Right renal cortex interstitium (tissue), 3 donors: ENCODE measurements at regions not wholly inside any gene's neighbourhood (a gene's known extent, or its start where the extent isn't known, plus 50 kb on each side); places are given as distances from the start of the nearest gene placed in this dataset.

Experiments
- DNase-seq, 3 donors: peaks; one replicate each; pipeline ENCODE4 v3.0.0-alpha.2; 2013; ENCODE audit warnings: low read depth in 3 of 3, low spot score in 2 of 3

DNA sequence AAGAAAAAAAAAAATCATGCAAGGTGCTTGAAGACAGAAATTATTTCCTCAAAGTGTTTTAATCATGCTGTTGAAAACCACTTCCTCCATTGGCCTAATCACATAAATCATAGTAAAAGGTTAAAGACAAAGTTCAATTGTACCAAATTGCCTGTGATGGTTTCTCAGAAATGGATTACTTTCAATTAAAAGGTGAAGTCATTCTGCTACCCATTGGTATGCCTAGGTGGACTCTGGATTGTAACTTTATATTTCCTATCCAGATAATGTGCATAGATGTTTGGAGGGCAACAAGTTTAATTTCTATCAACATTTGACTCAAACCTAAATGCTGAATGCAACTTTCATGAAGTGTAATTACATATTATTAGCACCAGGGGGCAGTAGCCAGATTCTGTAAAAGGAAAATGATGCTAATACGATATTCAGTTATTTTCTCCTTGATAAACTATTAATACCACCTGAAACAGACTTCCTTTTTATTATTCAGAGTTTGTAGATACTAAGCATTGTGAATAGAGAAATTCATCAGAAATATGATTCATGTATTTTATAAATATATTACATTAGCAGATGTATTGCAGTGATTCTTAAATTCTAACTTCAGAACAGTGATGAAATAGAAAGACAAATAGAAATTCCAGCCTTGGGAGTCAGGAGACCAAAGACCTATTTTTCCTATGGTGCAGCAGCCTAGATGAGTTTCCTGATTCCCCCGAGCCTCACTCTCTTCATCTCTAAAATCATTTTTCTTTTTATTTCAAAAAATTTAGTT lies 148.2 kb downstream of the CAAP1 start:
- no peak for DNase-seq

- no peak for DNase-seq
Measured at GRCh38 chr9:26742828-26743476, 149.7 kb downstream of the CAAP1 start.

DNA sequence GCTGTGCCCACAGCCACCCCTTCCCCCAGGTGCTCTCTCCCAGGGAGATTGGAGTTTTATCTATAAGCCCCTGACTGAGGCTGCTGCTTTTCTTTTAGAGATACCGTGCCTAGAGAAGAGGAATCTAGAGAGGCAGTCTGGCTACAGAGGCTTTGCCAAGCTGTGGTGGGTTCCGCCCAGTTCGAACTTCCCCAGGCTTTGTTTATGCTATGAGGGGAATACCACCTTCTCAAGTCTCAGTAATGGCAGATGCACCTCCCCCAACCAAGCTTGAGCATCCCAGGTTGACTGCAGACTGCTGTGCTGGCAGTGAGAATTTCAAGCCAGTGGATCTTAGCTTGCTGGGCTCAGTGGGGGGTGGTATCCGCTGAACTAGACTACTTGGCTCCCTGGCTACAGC lies 157.4 kb downstream of the CAAP1 start:
- DNase-seq = no peak

GRCh38 chr9:26729187-26729586 lies 163.4 kb downstream of the CAAP1 start:
- no peak for DNase-seq

DNA sequence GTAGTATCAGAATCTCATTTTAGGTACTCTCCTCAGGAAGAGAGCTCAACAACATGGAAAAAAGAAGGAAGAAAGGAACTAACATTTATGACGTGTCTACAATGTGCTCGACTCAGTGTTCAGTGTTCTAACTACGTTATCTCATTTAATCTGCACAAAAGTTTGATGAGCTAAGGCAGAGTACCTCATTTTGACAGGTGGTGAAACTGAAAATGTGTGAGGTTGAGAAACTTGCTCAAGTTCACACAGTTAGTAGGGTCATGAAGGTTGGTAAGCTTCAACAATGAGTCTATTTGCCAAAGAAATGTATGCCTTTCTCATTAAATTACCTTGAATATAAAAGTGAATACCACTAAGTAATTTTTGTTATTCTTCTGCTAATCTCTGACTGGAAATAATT lies 165.1 kb downstream of the CAAP1 start:
- DNase-seq = no peak

GRCh38 chr9:26725573-26725972 lies 167.0 kb downstream of the CAAP1 start:
- DNase-seq = no peak

DNA sequence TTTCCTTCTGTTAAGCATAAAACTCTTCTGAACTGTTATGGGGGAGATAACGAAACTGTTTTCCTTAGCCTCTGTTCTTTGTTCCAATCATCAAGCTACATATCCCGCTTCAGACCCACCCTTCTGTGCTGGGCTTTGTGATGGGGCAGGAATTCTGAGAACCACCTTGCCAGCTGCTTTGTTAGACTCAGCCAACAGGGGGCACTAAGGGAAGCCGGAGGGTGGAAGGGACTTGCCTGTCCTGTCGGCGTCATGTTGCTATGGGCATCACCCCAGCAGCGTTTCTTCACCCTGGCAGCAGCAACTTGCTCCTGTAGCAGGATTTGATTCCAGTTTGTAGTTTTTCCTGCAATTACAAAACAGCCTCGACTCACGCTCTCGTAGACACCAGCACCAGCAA lies 169.1 kb downstream of the CAAP1 start:
- no peak for DNase-seq

DNA sequence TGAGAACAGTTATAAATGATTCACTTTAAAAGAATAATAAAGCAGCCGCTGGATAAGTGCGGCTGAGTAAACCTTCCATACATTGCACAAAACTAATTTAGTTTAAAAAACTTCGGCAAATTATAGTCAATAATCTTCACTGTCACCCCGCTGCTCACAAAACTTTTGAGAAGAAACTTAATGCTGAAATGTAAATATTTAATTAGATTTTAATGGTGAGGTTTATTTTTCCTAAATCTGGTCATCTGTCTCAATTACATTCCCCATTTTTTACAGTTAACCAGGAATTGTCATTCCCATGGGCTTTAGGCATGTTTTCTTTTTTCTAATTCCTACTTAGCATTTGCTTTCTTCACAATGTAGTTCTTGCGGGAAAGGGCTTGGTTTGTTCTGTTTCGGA lies 169.8 kb downstream of the CAAP1 start:
- DNase-seq = no peak

DNA sequence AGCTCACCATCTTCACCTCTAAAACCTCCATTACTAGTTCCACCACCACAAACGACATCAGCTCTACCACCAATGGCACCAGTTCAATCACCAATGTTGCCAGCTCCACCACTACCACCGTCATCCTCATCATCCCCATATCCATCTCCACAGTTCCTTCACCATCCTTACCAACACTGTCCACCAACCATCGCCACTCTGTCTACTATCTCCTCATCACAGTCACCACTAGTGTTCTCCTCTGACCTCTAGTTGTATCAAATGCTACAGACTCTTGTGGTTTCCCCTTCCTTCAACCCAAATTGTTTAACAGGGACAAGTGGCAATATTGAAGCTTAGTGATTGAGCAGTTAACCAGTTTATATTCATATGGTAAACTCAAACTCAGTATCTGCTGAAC lies 182.6 kb downstream of the CAAP1 start:
- no peak for DNase-seq

GRCh38 chr9:26706223-26706622 lies 186.4 kb downstream of the CAAP1 start:
- DNase-seq = no peak

DNA sequence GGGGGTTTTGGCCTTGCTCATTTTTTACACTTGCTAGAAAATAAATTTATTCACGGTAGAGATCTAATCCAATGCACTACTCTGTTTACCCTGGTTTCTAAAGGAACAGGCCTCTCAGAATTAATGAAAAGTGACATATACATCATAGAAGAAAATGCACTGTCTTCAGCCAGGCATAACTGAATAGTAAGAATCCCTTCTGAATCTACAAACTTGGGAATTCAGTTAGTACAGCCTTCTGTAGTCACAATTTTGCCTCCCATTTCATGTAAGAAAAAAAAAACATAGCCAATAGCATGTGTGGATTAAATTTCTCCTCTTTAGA lies 197.3 kb downstream of the CAAP1 start:
- DNase-seq = no peak

DNA sequence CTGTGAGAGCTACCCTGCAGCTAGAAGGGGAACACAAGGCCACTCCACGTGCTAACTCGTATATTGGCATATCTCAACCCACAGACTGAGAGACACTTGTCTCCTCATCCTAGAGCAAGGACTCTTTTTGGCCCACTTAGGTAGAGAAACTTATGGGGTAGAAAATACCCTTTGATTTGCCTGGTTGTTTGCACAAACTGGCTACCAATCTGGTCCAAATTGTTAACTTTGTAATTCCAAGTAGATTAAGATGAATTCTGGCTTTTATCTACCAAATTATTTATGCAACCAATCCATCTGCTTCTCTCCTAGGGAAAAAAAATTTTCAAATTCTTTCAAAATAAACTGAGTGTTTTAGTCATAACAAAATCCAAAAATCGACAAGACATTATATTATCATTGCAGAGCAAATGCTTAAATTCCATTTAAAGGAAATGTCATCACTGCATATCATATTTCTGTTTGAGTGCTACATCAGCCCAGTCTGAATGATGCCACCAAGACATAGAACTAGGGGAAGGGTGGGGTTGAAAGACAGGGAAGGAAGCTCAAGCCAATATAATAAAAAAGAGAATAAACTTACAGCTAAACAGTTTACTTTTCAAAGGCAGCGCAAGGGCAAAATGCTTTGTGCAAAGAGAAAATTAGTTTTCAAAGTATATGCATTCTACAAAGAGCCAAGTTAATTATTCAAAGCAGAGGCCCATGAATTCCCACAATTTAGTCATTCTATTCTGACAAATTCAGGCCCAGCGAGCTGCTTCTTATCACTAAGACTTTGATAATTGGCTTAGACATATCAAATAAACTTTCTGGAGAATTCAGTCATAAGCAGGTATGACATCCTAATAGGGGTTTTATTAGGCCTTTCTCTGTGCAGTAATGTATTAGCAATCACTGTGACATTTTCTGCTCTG lies 198.0 kb downstream of the CAAP1 start:
- no peak for DNase-seq

- no peak for DNase-seq
Measured at GRCh38 chr9:26689041-26689440, 203.6 kb downstream of the CAAP1 start.

DNA sequence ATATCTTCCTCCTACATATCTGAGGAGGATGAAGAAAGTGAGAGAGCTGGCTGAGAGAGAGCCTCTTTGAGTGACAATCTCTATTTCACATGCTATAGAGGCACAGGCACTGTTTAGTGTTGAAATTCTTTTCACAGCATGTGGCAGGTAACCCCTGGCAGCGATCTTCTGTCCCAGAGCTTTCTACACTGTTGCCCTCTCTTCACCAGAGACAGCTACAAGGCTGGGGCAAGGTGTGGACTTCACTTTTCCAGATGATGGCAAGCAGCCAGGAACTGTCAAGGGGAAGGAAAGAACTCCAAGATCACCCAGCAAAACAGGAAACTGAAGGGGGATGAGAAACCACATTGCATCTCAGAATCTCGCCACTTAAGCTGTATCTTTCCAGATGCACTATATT lies 205.2 kb downstream of the CAAP1 start:
- DNase-seq = no peak

- no peak for DNase-seq
Measured at GRCh38 chr9:26685818-26686217, 206.8 kb downstream of the CAAP1 start.

GRCh38 chr9:26684029-26684428 lies 208.6 kb downstream of the CAAP1 start:
- DNase-seq = no peak

- no peak for DNase-seq
Measured at GRCh38 chr9:26682796-26683496, 209.7 kb downstream of the CAAP1 start.

DNA sequence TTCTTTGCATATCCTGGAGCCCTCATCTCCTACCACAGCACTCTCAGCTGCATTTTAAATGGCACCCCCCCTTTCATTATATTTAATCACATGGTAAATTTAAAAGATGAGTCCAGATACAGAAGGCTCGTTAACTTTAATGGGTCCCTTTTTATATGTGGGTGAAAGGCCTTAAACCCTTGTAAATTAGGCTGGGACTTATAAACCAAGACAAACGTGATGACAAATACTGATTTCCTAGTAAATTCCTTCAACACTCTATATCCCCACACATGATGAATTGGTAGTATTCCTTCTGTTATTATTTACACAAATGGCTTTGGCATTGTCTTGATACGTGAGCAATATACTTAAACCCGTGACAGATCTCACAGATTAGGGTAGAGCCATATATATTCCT lies 210.6 kb downstream of the CAAP1 start:
- DNase-seq = no peak

DNA sequence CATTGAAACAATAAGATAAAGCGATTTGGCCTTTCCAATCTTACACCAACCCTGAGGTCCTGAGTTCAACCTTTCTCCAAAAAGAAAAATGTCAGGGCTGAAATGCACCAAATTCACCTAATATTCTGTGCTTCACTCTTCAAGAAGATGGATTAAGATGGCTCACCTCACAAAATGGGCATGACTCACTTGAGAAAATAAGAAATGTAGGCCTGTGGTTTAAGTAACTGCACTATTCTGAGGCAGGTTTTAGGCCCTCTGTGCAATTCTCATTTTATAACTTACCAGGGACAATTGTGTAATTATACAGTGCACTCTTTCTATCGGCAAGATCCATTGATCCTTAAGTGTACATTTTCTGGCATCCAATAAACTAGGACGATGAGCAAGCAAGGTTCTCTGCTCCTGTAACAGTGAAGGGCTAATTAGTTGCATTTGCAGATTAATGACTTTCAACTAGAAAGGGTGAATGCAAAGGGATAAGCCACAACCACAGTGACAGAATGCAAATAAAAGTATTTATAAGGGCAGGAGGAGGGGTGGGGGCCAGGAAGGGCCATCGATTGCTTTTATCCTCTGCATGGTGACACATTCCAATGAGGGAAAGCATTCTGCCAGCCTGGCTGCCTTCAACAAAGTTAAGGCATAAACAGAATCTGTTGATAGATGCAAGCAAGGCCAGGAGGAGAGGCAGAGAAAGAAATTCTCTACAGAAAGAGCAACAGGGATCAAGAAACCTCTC lies 214.5 kb downstream of the CAAP1 start:
- DNase-seq = no peak

DNA sequence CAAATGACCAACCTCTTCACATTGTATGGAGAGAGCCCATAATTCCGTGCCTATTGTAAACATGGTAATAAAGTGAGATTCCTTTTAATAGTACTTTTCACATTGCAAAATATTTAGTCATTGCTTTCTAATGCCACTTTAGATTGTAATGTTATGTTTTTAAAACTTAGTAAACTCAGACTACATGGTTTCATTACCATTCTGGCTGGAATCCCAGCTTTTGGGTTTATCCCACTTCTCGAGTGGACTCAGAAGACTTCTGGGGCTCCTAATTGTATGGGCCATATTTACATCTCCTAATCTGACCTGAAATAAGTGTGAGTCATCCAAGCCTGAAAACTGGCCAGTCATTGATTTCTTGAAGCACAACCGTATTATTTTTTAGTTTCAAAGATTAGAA lies 217.6 kb downstream of the CAAP1 start:
- DNase-seq = no peak
